ENCODE measurements at regions not wholly inside any gene's neighbourhood (a gene's known extent, or its start where the extent isn't known, plus 50 kb on each side); places are given as distances from the start of the nearest gene placed in this dataset.
"Not testable (repeated sequence)": the region's sequence is repeated elsewhere in the genome, so short reads cannot be mapped to it uniquely, and the experiment has no call there.

- no peak for DNase-seq (ENCODE audit: unreplicated experiment)
- no peaks in the 10 kb centered on the region for H3K4me1 Mint-ChIP-seq (ENCODE audit: insufficient read depth, unreplicated experiment)
- intact Hi-C loops (cut with micrococcal nuclease), result no loop called here
- no peaks in the 10 kb centered on the region for H3K36me3 Mint-ChIP-seq (ENCODE audit: insufficient read depth, unreplicated experiment)
- no peak for TF ChIP-seq CTCF (IDR thresholded peaks at IDR 0.05; ENCODE audit: unreplicated experiment)
- POLR2A ChIA-PET, result no interaction called here
- no peaks in the 10 kb centered on the region for H3K9me3 Mint-ChIP-seq (ENCODE audit: unreplicated experiment)
- CTCF ChIA-PET, result no interaction called here
- H3K27ac Mint-ChIP-seq (ENCODE audit: low read depth, unreplicated experiment), result no peak overlapping the region
- no peak overlapping the region for H3K4me3 Mint-ChIP-seq (ENCODE audit: unreplicated experiment)
- no TSS peak for BruUV-seq (replicated peaks)
- H3K27me3 Mint-ChIP-seq (ENCODE audit: insufficient read depth, unreplicated experiment), result peaks cover 63% of the 10 kb centered on the region
Observed at GRCh38 chr4:171484681-171485080, 328.5 kb upstream of the GALNTL6 start.

- no peaks in the 10 kb centered on the region for H3K4me1 Mint-ChIP-seq (ENCODE audit: insufficient read depth, unreplicated experiment)
- ChIA-PET CTCF (no interaction called here), POLR2A (no interaction called here)
- BruUV-seq (replicated peaks), result no TSS peak
- no peaks in the 10 kb centered on the region for H3K36me3 Mint-ChIP-seq (ENCODE audit: insufficient read depth, unreplicated experiment)
- H3K4me3 Mint-ChIP-seq (ENCODE audit: unreplicated experiment), result no peak overlapping the region
- TF ChIP-seq CTCF (IDR thresholded peaks at IDR 0.05; ENCODE audit: unreplicated experiment), result no peak
- DNase-seq (ENCODE audit: unreplicated experiment), result no peak
- intact Hi-C loops (cut with micrococcal nuclease), result no loop called here
- no peak overlapping the region for H3K27ac Mint-ChIP-seq (ENCODE audit: low read depth, unreplicated experiment)
- H3K27me3 Mint-ChIP-seq (ENCODE audit: insufficient read depth, unreplicated experiment), result peaks cover 74% of the 10 kb centered on the region
- H3K9me3 Mint-ChIP-seq (ENCODE audit: unreplicated experiment), result no peaks in the 10 kb centered on the region
Observed at GRCh38 chr4:171478181-171478580, 335.0 kb upstream of the GALNTL6 start.

GRCh38 chr4:171475111-171475510, 338.1 kb upstream of the GALNTL6 start:
- BruUV-seq (replicated peaks); H3K36me3 Mint-ChIP-seq (ENCODE audit: insufficient read depth, unreplicated experiment); CTCF ChIA-PET; intact Hi-C loops (cut with micrococcal nuclease); H3K4me3 Mint-ChIP-seq (ENCODE audit: unreplicated experiment); H3K27ac Mint-ChIP-seq (ENCODE audit: low read depth, unreplicated experiment); H3K9me3 Mint-ChIP-seq (ENCODE audit: unreplicated experiment); H3K4me1 Mint-ChIP-seq (ENCODE audit: insufficient read depth, unreplicated experiment); DNase-seq (ENCODE audit: unreplicated experiment): not testable (repeated sequence)
- peaks cover 79% of the 10 kb centered on the region for H3K27me3 Mint-ChIP-seq (ENCODE audit: insufficient read depth, unreplicated experiment)
- POLR2A ChIA-PET, result interaction anchor here (0.6 kb wide), 1 partner anchor 34 kb away, joined by 3 read pairs; no protein-coding TSS in a partner anchor

GRCh38 chr4:171473155-171473554, 340.0 kb upstream of the GALNTL6 start:
- intact Hi-C loops (cut with micrococcal nuclease), result no loop called here
- no peaks in the 10 kb centered on the region for H3K4me1 Mint-ChIP-seq (ENCODE audit: insufficient read depth, unreplicated experiment)
- ChIA-PET POLR2A (no interaction called here), CTCF (no interaction called here)
- H3K9me3 Mint-ChIP-seq (ENCODE audit: unreplicated experiment), result no peaks in the 10 kb centered on the region
- no peak overlapping the region for H3K4me3 Mint-ChIP-seq (ENCODE audit: unreplicated experiment)
- BruUV-seq (replicated peaks), result no TSS peak
- TF ChIP-seq CTCF (IDR thresholded peaks at IDR 0.05; ENCODE audit: unreplicated experiment), result no peak
- H3K27me3 Mint-ChIP-seq (ENCODE audit: insufficient read depth, unreplicated experiment), result peaks cover 68% of the 10 kb centered on the region
- DNase-seq (ENCODE audit: unreplicated experiment), result no peak
- H3K36me3 Mint-ChIP-seq (ENCODE audit: insufficient read depth, unreplicated experiment), result no peaks in the 10 kb centered on the region
- H3K27ac Mint-ChIP-seq (ENCODE audit: low read depth, unreplicated experiment), result no peak overlapping the region

GRCh38 chr4:171472230-171472629, 341.0 kb upstream of the GALNTL6 start:
- intact Hi-C loops (cut with micrococcal nuclease), result no loop called here
- BruUV-seq (replicated peaks), result no TSS peak
- ChIA-PET POLR2A (no interaction called here), CTCF (no interaction called here)
- TF ChIP-seq CTCF (IDR thresholded peaks at IDR 0.05; ENCODE audit: unreplicated experiment), result no peak
- no peak overlapping the region for H3K27ac Mint-ChIP-seq (ENCODE audit: low read depth, unreplicated experiment)
- H3K36me3 Mint-ChIP-seq (ENCODE audit: insufficient read depth, unreplicated experiment), result no peaks in the 10 kb centered on the region
- H3K4me3 Mint-ChIP-seq (ENCODE audit: unreplicated experiment), result no peak overlapping the region
- no peak for DNase-seq (ENCODE audit: unreplicated experiment)
- H3K27me3 Mint-ChIP-seq (ENCODE audit: insufficient read depth, unreplicated experiment), result peaks cover 73% of the 10 kb centered on the region
- no peaks in the 10 kb centered on the region for H3K9me3 Mint-ChIP-seq (ENCODE audit: unreplicated experiment)
- no peaks in the 10 kb centered on the region for H3K4me1 Mint-ChIP-seq (ENCODE audit: insufficient read depth, unreplicated experiment)
